WTC11 (cell line): ENCODE measurements at regions not wholly inside any gene's neighbourhood (a gene's known extent, or its start where the extent isn't known, plus 50 kb on each side); places are given as distances from the start of the nearest gene placed in this dataset.

Experiments
- ATAC-seq: fragments of 200-7000 bp; cut with Tn5 transposase; 2 replicates; pipeline ENCODE4 v1.10.0; 2021; ENCODE audit warnings: mild to moderate bottlenecking, moderate library complexity
- CTCF ChIA-PET: fragments of 300-600 bp; sonication (Branson Sonifier 250); formaldehyde crosslinking; loops from one replicate; lab custom pipeline; 2021; ENCODE audit warnings: antibody characterized with exemption; lab: Charles Lee
- POLR2A ChIA-PET: fragments of 350-600 bp; sonication (Branson Sonifier 250); formaldehyde crosslinking; loops from one replicate; lab custom pipeline; 2021; ENCODE audit warnings: antibody characterized with exemption; lab: Charles Lee
- DNase-seq: peaks from one replicate; pipeline ENCODE4 v3.0.0; 2021; ENCODE audit warnings: low spot score
- H3K27ac Mint-ChIP-seq: 2 replicates; pipeline ENCODE4 v1.8.0; 2021; ENCODE audit warnings: mixed read lengths
- H3K27me3 Mint-ChIP-seq: 2 replicates; pipeline ENCODE4 v1.8.0; 2021; ENCODE audit warnings: low read depth, mild to moderate bottlenecking, moderate library complexity, mixed read lengths
- H3K36me3 Mint-ChIP-seq: 2 replicates; pipeline ENCODE4 v1.8.0; 2021; ENCODE audit warnings: mixed read lengths
- H3K4me1 Mint-ChIP-seq: 2 replicates; pipeline ENCODE4 v1.8.0; 2022; ENCODE audit warnings: mixed read lengths
- H3K4me3 Mint-ChIP-seq: 2 replicates; pipeline ENCODE4 v1.8.0; 2021; ENCODE audit warnings: mild to moderate bottlenecking, moderate library complexity, mixed read lengths
- H3K9me3 Mint-ChIP-seq: 2 replicates; pipeline ENCODE4 v1.8.0; 2021; ENCODE audit warnings: mixed read lengths
- CREB1 ChIP-seq: sonication (generic); formaldehyde crosslinking; IDR thresholded peaks from 2 replicates; pipeline ENCODE4 v1.8.0; 2023; ENCODE audit warnings: mild to moderate bottlenecking, missing genetic modification reagents
- FOXP1 ChIP-seq: sonication (generic); formaldehyde crosslinking; IDR thresholded peaks from 2 replicates; pipeline ENCODE4 v1.8.0; 2022; ENCODE audit warnings: missing genetic modification reagents, mild to moderate bottlenecking, moderate library complexity, borderline replicate concordance
- FOXP4 ChIP-seq: sonication (generic); formaldehyde crosslinking; IDR thresholded peaks from 2 replicates; pipeline ENCODE4 v1.8.0; 2022; ENCODE audit warnings: mild to moderate bottlenecking, missing genetic modification reagents
- JUN ChIP-seq: sonication (generic); formaldehyde crosslinking; IDR thresholded peaks from 2 replicates; pipeline ENCODE4 v1.8.0; 2023; ENCODE audit warnings: mild to moderate bottlenecking, missing genetic modification reagents
- MXD4 ChIP-seq: fragments of 250-450 bp; sonication (Bioruptor Pico); IDR thresholded peaks from 2 replicates; pipeline ENCODE4 v1.8.0; 2021; ENCODE audit warnings: mild to moderate bottlenecking, moderate library complexity, borderline replicate concordance
- NFATC4 ChIP-seq: fragments of 250-450 bp; sonication (Bioruptor Pico); IDR thresholded peaks from 2 replicates; pipeline ENCODE4 v1.9.0; 2021; ENCODE audit warnings: mild to moderate bottlenecking
- NR2C2 ChIP-seq: sonication (generic); formaldehyde crosslinking; IDR thresholded peaks from 2 replicates; pipeline ENCODE4 v1.8.0; 2022; ENCODE audit warnings: mild to moderate bottlenecking, missing genetic modification reagents
- OVOL2 ChIP-seq: fragments of 250-450 bp; sonication (Bioruptor Pico); IDR thresholded peaks from 2 replicates; pipeline ENCODE4 v1.9.0; 2021; ENCODE audit warnings: mild to moderate bottlenecking, borderline replicate concordance
- RORB ChIP-seq: fragments of 250-450 bp; sonication (Bioruptor Pico); IDR thresholded peaks from 2 replicates; pipeline ENCODE4 v1.9.0; 2021; ENCODE audit warnings: mild to moderate bottlenecking
- SMAD4 ChIP-seq: sonication (generic); formaldehyde crosslinking; IDR thresholded peaks from 2 replicates; pipeline ENCODE4 v1.8.0; 2022; ENCODE audit warnings: mild to moderate bottlenecking, missing genetic modification reagents
- STAT6 ChIP-seq: sonication (generic); formaldehyde crosslinking; conservative IDR thresholded peaks from 2 replicates; pipeline ENCODE4 v1.8.1; 2023; ENCODE audit warnings: mild to moderate bottlenecking, low read depth, missing genetic modification reagents, moderate library complexity
- TEAD1 ChIP-seq: sonication (generic); formaldehyde crosslinking; IDR thresholded peaks from 2 replicates; pipeline ENCODE4 v1.8.0; 2022; ENCODE audit warnings: mild to moderate bottlenecking, missing genetic modification reagents
- ZBTB21 ChIP-seq: sonication (generic); formaldehyde crosslinking; IDR thresholded peaks from 2 replicates; pipeline ENCODE4 v1.8.1; 2023; ENCODE audit warnings: mild to moderate bottlenecking, missing genetic modification reagents, borderline replicate concordance
- ZNF232 ChIP-seq: sonication (generic); formaldehyde crosslinking; IDR thresholded peaks from 2 replicates; pipeline ENCODE4 v1.8.0; 2022; ENCODE audit warnings: mild to moderate bottlenecking, missing genetic modification reagents
- ZSCAN18 ChIP-seq: fragments of 250-450 bp; sonication (Bioruptor Pico); IDR thresholded peaks from 2 replicates; pipeline ENCODE4 v2.1.2; 2022; ENCODE audit warnings: mild to moderate bottlenecking, moderate library complexity
- TF ChIP-seq, protein P1 (sequence below): sonication (generic); formaldehyde crosslinking; IDR thresholded peaks from 2 replicates; pipeline ENCODE4 v1.8.1; 2022; ENCODE audit warnings: low read depth, mild to moderate bottlenecking, moderate library complexity, missing genetic modification reagents, borderline replicate concordance
- TF ChIP-seq, protein P2 (sequence below): fragments of 250-450 bp; sonication (Bioruptor Pico); IDR thresholded peaks from 2 replicates; pipeline ENCODE4 v1.9.0; 2021; ENCODE audit warnings: mild to moderate bottlenecking
- TF ChIP-seq, protein P3 (sequence below): fragments of 250-450 bp; sonication (Bioruptor Pico); IDR thresholded peaks from 2 replicates; pipeline ENCODE4 v1.9.0; 2021; ENCODE audit warnings: mild to moderate bottlenecking
- TF ChIP-seq, protein P4 (sequence below): sonication (generic); formaldehyde crosslinking; IDR thresholded peaks from 2 replicates; pipeline ENCODE4 v1.8.0; 2023; ENCODE audit warnings: missing genetic modification reagents
- TF ChIP-seq, protein P5 (sequence below): sonication (generic); formaldehyde crosslinking; IDR thresholded peaks from 2 replicates; pipeline ENCODE4 v1.8.0; 2023; ENCODE audit warnings: mild to moderate bottlenecking, missing genetic modification reagents

- TF ChIP-seq JUN (CRISPR knock-in tag) (no peak), ZSCAN18 (no peak), NFATC4 (CRISPR knock-in tag) (no peak), CREB1 (CRISPR knock-in tag) (no peak), ZBTB21 (CRISPR knock-in tag) (no peak), NR2C2 (CRISPR knock-in tag) (no peak), STAT6 (no peak), ZNF232 (CRISPR knock-in tag) (no peak), FOXP1 (CRISPR knock-in tag) (no peak), OVOL2 (no peak), MXD4 (CRISPR knock-in tag) (no peak), RORB (CRISPR knock-in tag) (no peak)
- TF ChIP-seq, protein P1, sequence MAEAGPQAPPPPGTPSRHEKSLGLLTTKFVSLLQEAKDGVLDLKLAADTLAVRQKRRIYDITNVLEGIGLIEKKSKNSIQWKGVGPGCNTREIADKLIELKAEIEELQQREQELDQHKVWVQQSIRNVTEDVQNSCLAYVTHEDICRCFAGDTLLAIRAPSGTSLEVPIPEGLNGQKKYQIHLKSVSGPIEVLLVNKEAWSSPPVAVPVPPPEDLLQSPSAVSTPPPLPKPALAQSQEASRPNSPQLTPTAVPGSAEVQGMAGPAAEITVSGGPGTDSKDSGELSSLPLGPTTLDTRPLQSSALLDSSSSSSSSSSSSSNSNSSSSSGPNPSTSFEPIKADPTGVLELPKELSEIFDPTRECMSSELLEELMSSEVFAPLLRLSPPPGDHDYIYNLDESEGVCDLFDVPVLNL (CRISPR knock-in tag): no peak
- TF ChIP-seq, protein P2, sequence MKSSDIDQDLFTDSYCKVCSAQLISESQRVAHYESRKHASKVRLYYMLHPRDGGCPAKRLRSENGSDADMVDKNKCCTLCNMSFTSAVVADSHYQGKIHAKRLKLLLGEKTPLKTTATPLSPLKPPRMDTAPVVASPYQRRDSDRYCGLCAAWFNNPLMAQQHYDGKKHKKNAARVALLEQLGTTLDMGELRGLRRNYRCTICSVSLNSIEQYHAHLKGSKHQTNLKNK (CRISPR knock-in tag): no peak
- TF ChIP-seq, protein P3, sequence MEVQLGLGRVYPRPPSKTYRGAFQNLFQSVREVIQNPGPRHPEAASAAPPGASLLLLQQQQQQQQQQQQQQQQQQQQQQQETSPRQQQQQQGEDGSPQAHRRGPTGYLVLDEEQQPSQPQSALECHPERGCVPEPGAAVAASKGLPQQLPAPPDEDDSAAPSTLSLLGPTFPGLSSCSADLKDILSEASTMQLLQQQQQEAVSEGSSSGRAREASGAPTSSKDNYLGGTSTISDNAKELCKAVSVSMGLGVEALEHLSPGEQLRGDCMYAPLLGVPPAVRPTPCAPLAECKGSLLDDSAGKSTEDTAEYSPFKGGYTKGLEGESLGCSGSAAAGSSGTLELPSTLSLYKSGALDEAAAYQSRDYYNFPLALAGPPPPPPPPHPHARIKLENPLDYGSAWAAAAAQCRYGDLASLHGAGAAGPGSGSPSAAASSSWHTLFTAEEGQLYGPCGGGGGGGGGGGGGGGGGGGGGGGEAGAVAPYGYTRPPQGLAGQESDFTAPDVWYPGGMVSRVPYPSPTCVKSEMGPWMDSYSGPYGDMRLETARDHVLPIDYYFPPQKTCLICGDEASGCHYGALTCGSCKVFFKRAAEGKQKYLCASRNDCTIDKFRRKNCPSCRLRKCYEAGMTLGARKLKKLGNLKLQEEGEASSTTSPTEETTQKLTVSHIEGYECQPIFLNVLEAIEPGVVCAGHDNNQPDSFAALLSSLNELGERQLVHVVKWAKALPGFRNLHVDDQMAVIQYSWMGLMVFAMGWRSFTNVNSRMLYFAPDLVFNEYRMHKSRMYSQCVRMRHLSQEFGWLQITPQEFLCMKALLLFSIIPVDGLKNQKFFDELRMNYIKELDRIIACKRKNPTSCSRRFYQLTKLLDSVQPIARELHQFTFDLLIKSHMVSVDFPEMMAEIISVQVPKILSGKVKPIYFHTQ: no peak
- TF ChIP-seq, protein P4, sequence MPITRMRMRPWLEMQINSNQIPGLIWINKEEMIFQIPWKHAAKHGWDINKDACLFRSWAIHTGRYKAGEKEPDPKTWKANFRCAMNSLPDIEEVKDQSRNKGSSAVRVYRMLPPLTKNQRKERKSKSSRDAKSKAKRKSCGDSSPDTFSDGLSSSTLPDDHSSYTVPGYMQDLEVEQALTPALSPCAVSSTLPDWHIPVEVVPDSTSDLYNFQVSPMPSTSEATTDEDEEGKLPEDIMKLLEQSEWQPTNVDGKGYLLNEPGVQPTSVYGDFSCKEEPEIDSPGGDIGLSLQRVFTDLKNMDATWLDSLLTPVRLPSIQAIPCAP (CRISPR knock-in tag): no peak
- no peak overlapping the region for H3K27ac Mint-ChIP-seq
- no peaks in the 10 kb centered on the region for H3K4me1 Mint-ChIP-seq
- H3K4me3 Mint-ChIP-seq: no peak overlapping the region
- H3K27me3 Mint-ChIP-seq: no peaks in the 10 kb centered on the region
- peaks cover 23% of the 10 kb centered on the region for H3K9me3 Mint-ChIP-seq
- ATAC-seq (no peak), DNase-seq (no peak)
- peaks cover 7% of the 10 kb centered on the region; the same call in 1 of the 2 replicates for H3K36me3 Mint-ChIP-seq
- POLR2A ChIA-PET: no interaction called here
- CTCF ChIA-PET: no interaction called here
Measured at GRCh38 chr2:142734770-142735169, 142.7 kb upstream of the KYNU start.

DNA sequence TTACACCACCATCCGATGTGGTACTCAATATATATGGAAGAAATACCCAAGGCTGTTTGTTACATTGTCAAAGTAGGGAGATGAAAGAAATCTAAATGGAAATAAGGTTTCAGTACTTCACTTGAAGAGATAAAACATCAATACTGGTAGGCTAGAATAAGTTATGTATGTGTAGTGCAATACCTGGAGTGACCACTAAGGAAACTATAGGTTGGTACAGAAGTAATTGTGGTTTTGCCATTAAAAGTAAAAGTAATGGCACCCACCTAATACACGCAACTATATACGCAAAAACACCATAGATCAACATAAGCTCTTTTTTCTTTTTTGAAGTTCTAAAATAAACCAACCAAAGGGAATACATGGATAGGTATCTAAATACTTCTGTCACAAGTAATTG is 143.2 kb upstream of the KYNU start:
- DNase-seq (no peak), ATAC-seq (no peak)
- H3K4me1 Mint-ChIP-seq: no peaks in the 10 kb centered on the region
- POLR2A ChIA-PET: no interaction called here
- no peak overlapping the region for H3K4me3 Mint-ChIP-seq
- H3K36me3 Mint-ChIP-seq: peaks cover 11% of the 10 kb centered on the region
- no peaks in the 10 kb centered on the region; the same call in 1 of the 2 replicates for H3K27me3 Mint-ChIP-seq
- CTCF ChIA-PET: no interaction called here
- H3K27ac Mint-ChIP-seq: no peak overlapping the region
- peaks cover 24% of the 10 kb centered on the region for H3K9me3 Mint-ChIP-seq
- TF ChIP-seq MXD4 (CRISPR knock-in tag) (no peak), SMAD4 (no peak), TEAD1 (no peak), FOXP4 (CRISPR knock-in tag) (no peak)
- TF ChIP-seq, protein P5, sequence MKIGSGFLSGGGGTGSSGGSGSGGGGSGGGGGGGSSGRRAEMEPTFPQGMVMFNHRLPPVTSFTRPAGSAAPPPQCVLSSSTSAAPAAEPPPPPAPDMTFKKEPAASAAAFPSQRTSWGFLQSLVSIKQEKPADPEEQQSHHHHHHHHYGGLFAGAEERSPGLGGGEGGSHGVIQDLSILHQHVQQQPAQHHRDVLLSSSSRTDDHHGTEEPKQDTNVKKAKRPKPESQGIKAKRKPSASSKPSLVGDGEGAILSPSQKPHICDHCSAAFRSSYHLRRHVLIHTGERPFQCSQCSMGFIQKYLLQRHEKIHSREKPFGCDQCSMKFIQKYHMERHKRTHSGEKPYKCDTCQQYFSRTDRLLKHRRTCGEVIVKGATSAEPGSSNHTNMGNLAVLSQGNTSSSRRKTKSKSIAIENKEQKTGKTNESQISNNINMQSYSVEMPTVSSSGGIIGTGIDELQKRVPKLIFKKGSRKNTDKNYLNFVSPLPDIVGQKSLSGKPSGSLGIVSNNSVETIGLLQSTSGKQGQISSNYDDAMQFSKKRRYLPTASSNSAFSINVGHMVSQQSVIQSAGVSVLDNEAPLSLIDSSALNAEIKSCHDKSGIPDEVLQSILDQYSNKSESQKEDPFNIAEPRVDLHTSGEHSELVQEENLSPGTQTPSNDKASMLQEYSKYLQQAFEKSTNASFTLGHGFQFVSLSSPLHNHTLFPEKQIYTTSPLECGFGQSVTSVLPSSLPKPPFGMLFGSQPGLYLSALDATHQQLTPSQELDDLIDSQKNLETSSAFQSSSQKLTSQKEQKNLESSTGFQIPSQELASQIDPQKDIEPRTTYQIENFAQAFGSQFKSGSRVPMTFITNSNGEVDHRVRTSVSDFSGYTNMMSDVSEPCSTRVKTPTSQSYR: no peak
